ENCODE measurements at regions not wholly inside any gene's neighbourhood (a gene's known extent, or its start where the extent isn't known, plus 50 kb on each side); places are given as distances from the start of the nearest gene placed in this dataset.
"Not testable (repeated sequence)": the region's sequence is repeated elsewhere in the genome, so short reads cannot be mapped to it uniquely, and the experiment has no call there.

DNA sequence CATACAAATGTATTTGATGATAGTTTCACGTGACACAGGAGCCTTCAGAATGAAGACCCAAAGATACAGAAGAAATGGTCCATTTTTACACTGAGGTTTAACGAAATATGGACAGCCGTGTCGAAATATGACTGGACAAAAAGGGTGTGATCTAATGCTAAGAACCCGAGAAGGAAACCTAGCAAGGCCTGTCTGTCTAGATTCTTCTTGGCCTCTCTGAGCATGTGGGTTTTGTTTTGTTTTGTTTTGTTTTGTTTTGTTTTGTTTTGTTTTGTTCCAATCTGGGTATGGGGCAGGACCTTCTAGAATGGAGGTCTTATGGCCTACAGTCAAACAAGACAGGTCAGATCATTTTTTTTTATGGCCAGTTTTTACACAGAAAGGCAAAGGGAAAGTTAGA lies 242.7 kb upstream of the STT3B start:
- intact Hi-C loops (cut with micrococcal nuclease): no loop called here
- ATAC-seq: no peak
- DNase-seq: no peak

GRCh38 chr3:31291818-31292217 lies 240.9 kb upstream of the STT3B start:
- DNase-seq: no peak
- no peak for ATAC-seq
- intact Hi-C loops (cut with micrococcal nuclease): no loop called here

DNA sequence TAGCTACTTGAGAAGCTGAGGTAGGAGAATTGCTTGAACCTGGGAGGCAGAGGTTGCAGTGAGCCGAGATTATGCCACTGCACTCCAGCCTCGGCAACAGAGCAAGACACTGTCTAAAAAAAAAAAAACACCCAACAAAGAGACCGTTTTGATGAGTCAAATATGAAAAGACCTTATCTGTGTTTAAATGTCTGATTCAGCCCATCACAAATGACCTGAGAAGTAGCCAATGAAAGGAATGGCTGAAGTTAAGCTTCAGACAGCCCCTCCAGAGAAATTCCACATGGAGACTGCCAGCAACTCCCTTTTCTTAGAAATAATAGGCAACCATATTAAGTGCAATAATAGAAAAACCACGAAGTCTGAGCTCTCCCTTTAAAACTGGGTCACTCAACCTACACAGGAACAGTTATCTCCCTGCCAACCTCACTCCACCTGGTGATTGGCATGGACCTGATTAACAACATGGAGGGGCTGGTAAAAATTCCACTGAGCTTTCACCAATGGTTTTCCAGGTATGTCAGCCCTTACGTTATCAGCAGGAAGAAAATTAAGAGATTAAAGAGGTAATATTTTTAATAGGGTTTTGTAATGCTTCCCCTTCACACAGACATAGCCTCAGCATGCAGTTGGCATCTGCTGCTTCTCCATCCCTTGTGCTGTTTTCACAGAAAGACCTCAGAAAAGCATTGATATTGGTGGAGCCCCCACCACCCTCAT lies 238.1 kb upstream of the STT3B start:
- intact Hi-C loops (cut with micrococcal nuclease): no loop called here
- ATAC-seq (no peak), DNase-seq (no peak)

DNA sequence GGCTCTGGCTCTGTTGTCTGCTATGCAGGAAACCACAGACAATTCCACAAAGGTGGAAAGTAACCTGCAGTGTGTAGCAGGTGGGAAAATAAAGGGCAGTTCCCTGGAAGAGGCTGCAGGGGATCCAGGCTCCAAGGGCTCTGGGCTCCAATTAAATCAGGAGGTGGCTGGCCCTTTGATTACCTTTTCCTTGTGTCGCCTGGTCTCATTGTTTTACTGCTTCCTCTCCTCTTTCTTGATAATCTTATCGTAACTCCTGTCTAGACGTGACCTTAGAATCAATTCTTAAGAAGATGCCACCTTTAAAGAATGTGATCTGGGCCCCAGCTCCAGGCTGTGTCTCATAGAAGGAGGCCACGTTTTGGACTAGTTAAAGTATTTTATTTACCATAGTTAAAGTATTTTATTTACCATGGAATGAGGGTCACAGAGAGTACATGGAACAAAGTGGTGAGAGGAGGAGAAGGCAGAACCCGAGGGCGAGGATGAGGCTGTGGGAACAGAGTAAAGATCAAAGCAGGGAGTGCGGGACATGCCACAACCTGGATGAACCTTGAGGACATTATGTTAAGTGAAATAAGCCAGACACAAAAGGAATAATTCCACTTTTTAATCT lies 237.5 kb upstream of the STT3B start:
- no peak for DNase-seq
- intact Hi-C loops (cut with micrococcal nuclease): no loop called here
- no peak for ATAC-seq

DNA sequence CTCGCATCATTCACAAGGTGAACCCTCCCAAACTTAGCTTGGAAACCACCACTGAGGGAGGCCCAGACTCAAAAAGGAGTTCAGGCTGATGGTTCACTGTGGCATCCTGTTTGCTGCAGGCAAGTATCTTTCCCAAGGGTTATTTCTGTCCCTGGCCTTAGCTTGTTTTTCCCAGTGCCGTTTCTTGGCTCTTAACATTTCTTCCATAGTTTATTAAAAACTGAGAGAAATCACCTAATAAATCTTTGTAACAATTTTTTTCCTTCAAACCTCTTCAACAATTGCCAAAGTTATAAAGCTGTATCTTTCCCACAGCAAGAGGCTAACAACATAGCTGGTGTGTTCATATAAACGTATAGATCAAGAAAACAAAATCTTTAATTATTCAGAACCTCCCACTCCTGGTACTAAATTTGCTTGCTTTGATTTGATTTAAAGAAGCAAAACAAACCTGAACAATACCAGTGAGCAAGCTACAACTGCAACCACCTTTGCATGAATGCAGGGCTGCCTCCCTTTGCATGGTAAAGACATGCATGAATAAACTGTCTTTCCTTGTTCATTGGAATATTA lies 234.9 kb upstream of the STT3B start:
- no peak for ATAC-seq
- DNase-seq: no peak
- intact Hi-C loops (cut with micrococcal nuclease): no loop called here

DNA sequence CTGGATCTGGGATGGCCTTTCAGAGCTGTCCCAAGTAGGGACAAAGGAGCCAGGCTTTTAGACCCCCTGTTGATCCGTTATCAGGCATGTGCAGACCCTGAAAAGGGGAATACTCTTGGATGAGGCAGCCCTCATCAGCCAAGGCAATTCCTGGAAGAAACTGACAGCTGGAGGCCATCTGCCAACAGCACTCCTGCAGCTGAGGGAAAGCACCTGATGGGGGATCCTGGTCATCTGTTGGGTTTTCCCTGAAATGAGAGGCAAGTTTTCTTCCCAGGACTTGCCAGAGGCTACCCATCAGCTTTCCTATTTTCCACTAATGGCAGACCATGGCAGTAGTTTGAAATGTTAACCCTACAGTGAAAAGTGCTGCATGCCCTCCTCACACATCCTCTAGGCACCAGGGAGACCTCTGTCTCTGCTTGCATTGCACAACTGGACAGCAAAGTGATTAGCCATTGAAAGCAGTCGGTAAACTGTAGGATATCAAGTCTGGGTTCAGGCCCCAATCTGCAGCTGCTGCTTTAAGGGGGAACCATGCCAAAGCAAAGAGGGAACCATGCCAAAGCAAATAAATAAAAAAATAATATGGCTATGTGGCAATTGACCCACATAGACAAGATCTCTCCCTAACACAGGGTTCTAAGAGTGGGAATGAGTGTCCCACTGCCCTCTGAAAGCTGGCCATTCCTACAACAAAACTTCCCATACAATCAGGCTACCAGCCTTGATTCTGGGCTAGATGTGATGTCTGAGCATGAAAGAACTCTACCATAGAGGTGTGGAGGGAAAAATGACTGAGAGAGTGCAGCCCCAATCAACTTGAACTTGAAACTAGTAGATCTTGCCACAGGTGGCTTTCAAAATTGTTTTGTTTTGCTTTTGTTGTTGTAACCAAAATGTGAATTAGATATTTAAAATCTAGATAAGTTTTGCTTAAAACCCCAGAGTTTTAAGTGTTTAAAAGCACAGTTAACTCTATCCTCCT lies 232.0 kb upstream of the STT3B start:
- intact Hi-C loops (cut with micrococcal nuclease): no loop called here
- no peak for ATAC-seq

GRCh38 chr3:31302343-31302742 lies 230.4 kb upstream of the STT3B start:
- no peak for DNase-seq
- ATAC-seq: no peak
- intact Hi-C loops (cut with micrococcal nuclease): no loop called here

More for the DNA sequence above, 232.0 kb upstream of the STT3B start:
- DNase-seq: no peak

GRCh38 chr3:31305340-31305739 lies 227.4 kb upstream of the STT3B start:
- ATAC-seq (no peak), DNase-seq (no peak)
- intact Hi-C loops (cut with micrococcal nuclease): no loop called here

- intact Hi-C loops (cut with micrococcal nuclease): no loop called here
- peak; percentile 78 for ATAC-seq
- DNase-seq: no peak
Observed at GRCh38 chr3:31307131-31307785, 225.5 kb upstream of the STT3B start.

DNA sequence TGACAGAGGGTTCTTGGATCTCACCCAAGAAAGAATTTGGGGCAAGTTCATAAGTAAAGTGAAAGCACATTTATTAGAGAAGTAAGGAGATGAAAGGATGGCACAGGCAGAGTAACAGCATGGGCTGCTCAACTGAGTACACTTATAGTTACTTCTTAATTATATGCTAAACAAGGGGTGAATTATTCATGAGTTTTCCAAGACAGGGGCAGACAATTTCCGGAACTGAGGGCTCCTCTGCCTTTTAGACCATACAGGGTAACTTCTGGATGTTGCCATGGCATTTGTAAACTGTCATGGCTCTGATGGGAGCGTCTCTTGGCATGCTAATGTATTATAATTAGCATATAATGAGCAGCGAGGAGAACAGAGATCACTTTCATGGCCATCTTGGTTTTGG lies 221.2 kb upstream of the STT3B start:
- intact Hi-C loops (cut with micrococcal nuclease): no loop called here
- no peak for ATAC-seq

GRCh38 chr3:31312400-31312799 lies 220.3 kb upstream of the STT3B start:
- intact Hi-C loops (cut with micrococcal nuclease): no loop called here
- ATAC-seq (no peak), DNase-seq (no peak)

More for the DNA sequence above, 221.2 kb upstream of the STT3B start:
- DNase-seq: no peak

DNA sequence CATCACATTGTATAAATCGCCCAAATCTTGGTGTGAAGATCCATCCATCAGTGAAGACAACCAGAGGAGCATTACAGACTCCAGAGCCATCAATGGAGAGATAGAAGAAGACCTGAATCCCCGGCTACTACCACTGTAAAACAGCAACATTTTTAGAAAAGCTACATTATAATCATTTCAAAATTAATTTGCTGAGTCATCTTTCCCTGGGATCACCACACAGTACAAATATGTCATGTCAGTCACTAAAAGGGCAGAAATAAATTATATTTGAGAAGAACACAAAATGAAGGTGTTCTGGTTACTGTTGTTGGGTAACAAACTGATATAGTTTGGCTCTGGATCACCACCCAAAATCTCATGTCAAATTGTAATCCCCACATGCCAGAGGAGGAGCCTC lies 218.5 kb upstream of the STT3B start:
- intact Hi-C loops (cut with micrococcal nuclease): no loop called here
- ATAC-seq: no peak
- DNase-seq: no peak

GRCh38 chr3:31319332-31319731 lies 213.4 kb upstream of the STT3B start:
- ATAC-seq (no peak), DNase-seq (no peak)
- intact Hi-C loops (cut with micrococcal nuclease): no loop called here

DNA sequence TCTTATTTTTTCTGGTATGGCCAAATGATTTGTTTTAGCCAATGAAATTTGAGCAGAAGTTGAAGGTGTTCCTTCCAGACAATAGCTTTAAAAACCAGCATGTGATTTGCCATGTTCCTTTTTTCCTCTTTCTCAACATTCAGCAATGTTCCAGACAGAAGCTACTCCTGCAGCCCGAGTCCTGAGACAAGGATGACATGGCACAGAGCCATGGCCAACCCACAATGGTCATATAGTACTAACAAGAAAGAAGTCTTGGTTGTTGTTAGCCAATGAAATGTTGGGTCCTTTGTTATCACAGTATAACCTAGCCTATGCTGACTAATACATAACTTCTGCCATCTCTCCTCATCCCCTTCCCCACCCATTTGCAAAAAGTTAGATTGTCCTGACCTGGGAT lies 211.1 kb upstream of the STT3B start:
- DNase-seq: peak; percentile 41
- ATAC-seq: no peak
- intact Hi-C loops (cut with micrococcal nuclease): no loop called here

- DNase-seq: no peak
- ATAC-seq: no peak
- intact Hi-C loops (cut with micrococcal nuclease): no loop called here
Observed at GRCh38 chr3:31322460-31322859, 210.3 kb upstream of the STT3B start.

GRCh38 chr3:31327826-31328357 lies 204.8 kb upstream of the STT3B start:
- DNase-seq; intact Hi-C loops (cut with micrococcal nuclease); ATAC-seq: not testable (repeated sequence)

DNA sequence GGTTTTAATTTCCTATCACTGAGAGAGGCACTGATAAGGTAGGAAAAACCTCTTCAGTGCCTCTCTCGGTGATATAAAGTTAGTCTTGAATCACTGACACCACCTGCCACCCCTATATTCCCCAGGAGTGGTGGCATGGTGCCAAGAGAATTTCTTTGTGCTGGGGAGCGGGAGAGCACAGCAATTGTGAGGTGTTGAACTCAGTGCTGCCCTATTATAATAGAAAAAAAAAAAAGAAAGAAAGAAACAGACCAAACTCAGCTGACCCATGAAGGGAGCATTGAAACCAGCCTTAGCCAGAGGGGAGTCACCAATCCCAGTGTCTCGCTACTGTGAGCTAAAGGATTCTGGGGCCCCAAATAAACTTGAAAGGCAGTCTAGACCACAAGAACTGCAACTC lies 201.4 kb upstream of the STT3B start:
- ATAC-seq (no peak), DNase-seq (no peak)
- intact Hi-C loops (cut with micrococcal nuclease): no loop called here

- intact Hi-C loops (cut with micrococcal nuclease): no loop called here
- ATAC-seq: no peak
Observed at GRCh38 chr3:31341130-31341529, 191.6 kb upstream of the STT3B start.

GRCh38 chr3:31343075-31343474 lies 189.7 kb upstream of the STT3B start:
- intact Hi-C loops (cut with micrococcal nuclease): no loop called here
- no peak for DNase-seq
- ATAC-seq: no peak

More at GRCh38 chr3:31341130-31341529, 191.6 kb upstream of the STT3B start:
- DNase-seq: no peak
